Glutamatergic neuron (in vitro differentiated cells): ENCODE measurements at regions not wholly inside any gene's neighbourhood (a gene's known extent, or its start where the extent isn't known, plus 50 kb on each side); places are given as distances from the start of the nearest gene placed in this dataset.

ENCODE experiments used
- DNase-seq: peaks from one replicate; pipeline ENCODE4 v3.0.0; 2022
- H3K27ac Mint-ChIP-seq: one replicate; pipeline ENCODE4 v1.8.0; 2020; ENCODE audit warnings: mild to moderate bottlenecking, mixed read lengths, inconsistent platforms; ENCODE audit not compliant: unreplicated experiment
- H3K27me3 Mint-ChIP-seq: one replicate; pipeline ENCODE4 v1.8.0; 2020; ENCODE audit warnings: mild to moderate bottlenecking, moderate library complexity, mixed read lengths, inconsistent platforms; ENCODE audit not compliant: unreplicated experiment
- H3K36me3 Mint-ChIP-seq: one replicate; pipeline ENCODE4 v1.8.0; 2020; ENCODE audit warnings: mild to moderate bottlenecking, mixed read lengths, inconsistent platforms; ENCODE audit not compliant: unreplicated experiment
- H3K4me1 Mint-ChIP-seq: one replicate; pipeline ENCODE4 v1.8.0; 2020; ENCODE audit warnings: mild to moderate bottlenecking, low read depth, mixed read lengths, inconsistent platforms; ENCODE audit not compliant: unreplicated experiment
- H3K4me3 Mint-ChIP-seq: one replicate; pipeline ENCODE4 v1.8.0; 2020; ENCODE audit warnings: mild to moderate bottlenecking, mixed read lengths, inconsistent platforms; ENCODE audit not compliant: unreplicated experiment
- H3K9me3 Mint-ChIP-seq: one replicate; pipeline ENCODE4 v1.8.0; 2020; ENCODE audit warnings: mild to moderate bottlenecking, moderate library complexity, mixed read lengths, inconsistent platforms; ENCODE audit not compliant: unreplicated experiment
- TF ChIP-seq, protein P1 (sequence below): fragments of 200-600 bp; sonication (generic); IDR thresholded peaks from one replicate; pipeline ENCODE4 v1.5.0; 2021; ENCODE audit not compliant: partially characterized antibody, unreplicated experiment

DNA sequence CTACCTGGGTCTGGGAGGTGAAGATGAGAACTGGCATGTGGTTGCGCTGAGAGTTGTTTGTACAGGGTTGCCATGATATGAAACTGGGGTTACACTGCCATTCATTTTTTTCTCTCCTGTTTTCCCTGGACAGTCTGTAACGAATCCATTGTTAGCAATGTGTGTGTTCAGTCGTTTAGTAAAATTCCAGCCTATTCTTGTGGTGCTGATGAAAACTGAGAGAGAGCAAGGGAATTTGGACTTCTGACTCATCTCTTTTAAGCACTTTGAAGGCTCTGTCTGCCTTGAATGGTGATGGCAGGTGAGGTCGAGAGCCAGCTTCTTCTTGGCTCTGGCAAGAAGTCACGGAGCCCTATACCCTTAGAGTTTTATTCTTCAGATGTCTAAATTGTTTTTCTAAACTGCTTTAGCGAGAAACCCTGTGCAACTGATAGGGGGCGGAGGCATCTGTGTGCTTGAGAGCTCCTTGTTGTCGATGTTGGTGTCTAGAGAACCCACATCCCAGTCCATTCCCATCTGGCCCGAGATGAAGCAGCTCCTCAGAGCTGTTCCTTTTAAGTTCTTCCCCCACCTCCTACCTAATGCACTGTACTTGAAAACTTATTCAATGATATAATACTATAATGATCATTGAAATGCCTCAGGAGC lies 204.4 kb downstream of the TMX1 start:
- peaks cover 5% of the 10 kb centered on the region for H3K27me3 Mint-ChIP-seq
- H3K36me3 Mint-ChIP-seq, result no peaks in the 10 kb centered on the region
- no peak overlapping the region for H3K4me3 Mint-ChIP-seq
- TF ChIP-seq, protein P1, sequence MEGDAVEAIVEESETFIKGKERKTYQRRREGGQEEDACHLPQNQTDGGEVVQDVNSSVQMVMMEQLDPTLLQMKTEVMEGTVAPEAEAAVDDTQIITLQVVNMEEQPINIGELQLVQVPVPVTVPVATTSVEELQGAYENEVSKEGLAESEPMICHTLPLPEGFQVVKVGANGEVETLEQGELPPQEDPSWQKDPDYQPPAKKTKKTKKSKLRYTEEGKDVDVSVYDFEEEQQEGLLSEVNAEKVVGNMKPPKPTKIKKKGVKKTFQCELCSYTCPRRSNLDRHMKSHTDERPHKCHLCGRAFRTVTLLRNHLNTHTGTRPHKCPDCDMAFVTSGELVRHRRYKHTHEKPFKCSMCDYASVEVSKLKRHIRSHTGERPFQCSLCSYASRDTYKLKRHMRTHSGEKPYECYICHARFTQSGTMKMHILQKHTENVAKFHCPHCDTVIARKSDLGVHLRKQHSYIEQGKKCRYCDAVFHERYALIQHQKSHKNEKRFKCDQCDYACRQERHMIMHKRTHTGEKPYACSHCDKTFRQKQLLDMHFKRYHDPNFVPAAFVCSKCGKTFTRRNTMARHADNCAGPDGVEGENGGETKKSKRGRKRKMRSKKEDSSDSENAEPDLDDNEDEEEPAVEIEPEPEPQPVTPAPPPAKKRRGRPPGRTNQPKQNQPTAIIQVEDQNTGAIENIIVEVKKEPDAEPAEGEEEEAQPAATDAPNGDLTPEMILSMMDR, result no peak
- H3K27ac Mint-ChIP-seq, result no peak overlapping the region
- no peak for DNase-seq
- peaks cover 9% of the 10 kb centered on the region for H3K9me3 Mint-ChIP-seq
- H3K4me1 Mint-ChIP-seq, result peaks cover 42% of the 10 kb centered on the region

DNA sequence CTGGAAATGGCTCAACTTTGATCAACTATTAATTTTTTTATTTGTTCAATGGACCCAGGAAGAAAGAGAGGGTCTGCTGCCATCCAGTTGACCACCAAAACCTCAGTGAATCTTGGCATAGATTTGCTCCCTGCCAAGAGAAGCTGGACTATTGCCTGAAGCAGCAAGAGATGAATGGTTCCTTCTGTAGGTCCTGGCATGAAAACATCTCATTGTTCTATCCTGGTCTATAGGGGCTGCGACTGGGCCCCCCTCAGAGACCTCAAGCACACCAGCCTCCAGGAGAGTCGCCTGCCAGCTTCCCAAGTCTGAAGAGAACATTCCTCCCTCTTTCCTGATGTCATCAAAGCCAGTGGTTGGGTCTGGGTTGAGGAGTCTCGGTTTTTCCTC lies 204.9 kb downstream of the TMX1 start:
- no peak overlapping the region for H3K27ac Mint-ChIP-seq
- DNase-seq, result no peak
- no peaks in the 10 kb centered on the region for H3K36me3 Mint-ChIP-seq
- no peak overlapping the region for H3K4me3 Mint-ChIP-seq
- H3K27me3 Mint-ChIP-seq, result peaks cover 5% of the 10 kb centered on the region
- peaks cover 14% of the 10 kb centered on the region for H3K9me3 Mint-ChIP-seq
- H3K4me1 Mint-ChIP-seq, result peaks cover 45% of the 10 kb centered on the region
- TF ChIP-seq, protein P1, result no peak

DNA sequence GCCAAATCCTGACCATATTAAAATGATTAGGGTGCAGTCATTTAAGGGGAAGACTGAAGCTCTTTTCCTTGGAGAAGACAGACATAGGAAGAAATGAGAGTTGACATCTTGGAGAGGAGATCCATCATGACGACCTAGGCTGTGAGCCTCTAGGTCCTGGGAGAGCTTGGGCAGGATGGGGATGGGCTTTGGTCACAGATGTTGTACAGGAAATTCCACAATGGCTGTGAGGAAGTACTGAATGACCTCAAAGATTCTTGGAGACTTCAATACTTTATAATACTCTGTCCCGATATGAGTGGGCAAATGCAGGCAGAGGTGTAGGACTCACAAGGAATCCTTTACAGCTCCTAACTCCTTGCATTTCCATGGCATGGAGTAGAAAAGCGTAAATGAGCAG lies 204.9 kb upstream of the FRMD6 start:
- Mint-ChIP-seq H3K27ac (peak overlapping the region; percentile 65), H3K4me3 (no peak overlapping the region), H3K36me3 (no peaks in the 10 kb centered on the region), H3K9me3 (peaks cover 14% of the 10 kb centered on the region), H3K4me1 (peaks cover 44% of the 10 kb centered on the region), H3K27me3 (peaks cover 5% of the 10 kb centered on the region)
- DNase-seq, result no peak
- TF ChIP-seq, protein P1, result no peak

DNA sequence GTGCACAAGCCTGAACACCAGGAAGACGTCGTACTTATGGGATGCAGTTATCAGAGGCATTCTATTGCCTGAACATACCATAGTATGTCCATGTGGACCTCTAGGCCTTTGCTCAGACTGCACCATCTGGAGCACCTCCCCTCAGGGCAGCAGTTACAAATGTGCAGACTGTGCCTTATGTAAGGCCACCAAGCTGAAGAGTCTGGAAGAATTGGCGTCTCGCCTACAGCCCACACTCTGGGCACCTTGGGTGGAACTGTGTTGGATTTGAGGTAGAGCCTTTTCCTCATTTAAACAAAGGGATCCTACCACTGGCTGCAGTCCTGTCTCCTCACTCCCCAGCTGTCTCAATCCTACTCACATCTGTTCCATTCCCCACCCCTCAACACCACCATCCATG lies 204.3 kb upstream of the FRMD6 start:
- H3K9me3 Mint-ChIP-seq, result peaks cover 14% of the 10 kb centered on the region
- peak overlapping the region; percentile 65 for H3K27ac Mint-ChIP-seq
- H3K4me1 Mint-ChIP-seq, result peaks cover 40% of the 10 kb centered on the region
- TF ChIP-seq, protein P1, result no peak
- H3K4me3 Mint-ChIP-seq, result no peak overlapping the region
- H3K27me3 Mint-ChIP-seq, result peaks cover 5% of the 10 kb centered on the region
- DNase-seq, result no peak
- no peaks in the 10 kb centered on the region for H3K36me3 Mint-ChIP-seq

DNA sequence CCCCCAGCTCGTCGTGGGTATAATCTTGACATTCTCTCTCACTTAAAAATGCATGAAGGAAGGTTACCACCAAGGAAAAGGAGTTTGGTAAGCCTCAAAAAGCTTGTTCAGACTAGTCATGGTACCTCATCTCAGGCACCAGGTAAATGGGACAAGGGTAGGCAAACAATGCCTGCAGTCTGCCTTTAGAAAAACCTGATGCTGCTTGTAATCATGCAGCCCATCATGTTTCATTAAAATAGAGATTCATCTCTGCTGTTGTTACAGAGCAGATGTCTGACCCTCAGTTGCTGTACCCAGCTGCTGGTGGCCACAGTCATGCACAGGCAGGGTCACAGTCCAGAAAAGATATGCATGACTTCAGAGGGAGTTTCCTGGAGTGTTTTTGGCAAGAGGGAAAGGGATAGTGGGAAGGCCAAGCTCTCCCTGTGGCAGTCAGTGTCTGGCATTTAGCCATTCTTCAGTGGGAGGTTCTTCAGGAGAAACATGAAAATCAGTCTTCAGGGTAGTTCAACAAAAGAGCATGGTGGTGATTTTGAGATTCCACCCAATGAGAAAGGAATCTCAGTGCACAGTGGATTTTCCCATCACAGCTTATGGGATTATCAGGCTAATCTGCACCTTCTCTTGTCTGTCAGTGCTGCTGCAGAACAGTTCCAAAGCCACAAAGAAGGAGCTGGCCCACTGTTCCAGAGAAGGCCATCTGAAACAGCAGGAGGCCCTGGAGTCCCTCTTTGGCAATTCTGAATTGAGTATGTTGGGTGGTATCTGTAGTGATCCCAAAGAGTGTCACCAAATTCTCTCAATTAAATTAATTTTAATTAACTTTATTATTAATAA lies 202.7 kb upstream of the FRMD6 start:
- TF ChIP-seq, protein P1, result no peak
- DNase-seq, result no peak
- Mint-ChIP-seq H3K4me3 (peak overlapping the region; percentile 47), H3K27ac (peak overlapping the region; percentile 73), H3K9me3 (peaks cover 14% of the 10 kb centered on the region), H3K27me3 (peaks cover 5% of the 10 kb centered on the region), H3K36me3 (no peaks in the 10 kb centered on the region), H3K4me1 (peaks cover 38% of the 10 kb centered on the region)
